GM18520 (cell line): ENCODE measurements at regions not wholly inside any gene's neighbourhood (a gene's known extent, or its start where the extent isn't known, plus 50 kb on each side); places are given as distances from the start of the nearest gene placed in this dataset.
"Not testable (repeated sequence)": the region's sequence is repeated elsewhere in the genome, so short reads cannot be mapped to it uniquely, and the experiment has no call there.

ENCODE experiments used
- ATAC-seq: cut with Tn5 transposase; IDR thresholded peaks from one replicate; pipeline ENCODE4 v1.9.1; 2021; ENCODE audit not compliant: unreplicated experiment

DNA sequence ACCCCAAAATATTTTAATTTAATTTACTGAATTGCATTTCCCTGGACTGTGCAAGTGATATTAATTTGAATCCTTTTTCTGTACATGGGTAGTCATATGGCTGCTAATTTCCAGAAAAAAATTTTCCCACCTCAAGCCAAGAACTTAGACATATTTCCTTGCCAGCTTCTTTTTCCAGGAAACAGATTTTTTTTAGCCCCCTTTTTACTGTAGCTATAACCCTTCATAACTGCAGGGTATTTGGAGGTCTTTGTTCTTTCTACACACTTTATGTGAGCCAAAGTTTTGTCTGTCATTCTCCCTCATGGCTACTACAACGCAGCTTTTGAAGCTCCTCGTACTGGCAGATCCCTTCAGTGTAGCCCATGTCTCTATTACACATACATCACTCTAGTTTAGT lies 261.2 kb upstream of the PIK3R1 start:
- no peak for ATAC-seq

- ATAC-seq: no peak
These were observed 273.1 kb upstream of the PIK3R1 start for GRCh38 chr5:67942421-67942820.

GRCh38 chr5:67941614-67942401 lies 273.7 kb upstream of the PIK3R1 start:
- ATAC-seq: no peak

GRCh38 chr5:67935908-67936566 lies 279.5 kb upstream of the PIK3R1 start:
- no peak for ATAC-seq

- ATAC-seq: no peak
These were observed 280.6 kb upstream of the PIK3R1 start for GRCh38 chr5:67934976-67935375.

DNA sequence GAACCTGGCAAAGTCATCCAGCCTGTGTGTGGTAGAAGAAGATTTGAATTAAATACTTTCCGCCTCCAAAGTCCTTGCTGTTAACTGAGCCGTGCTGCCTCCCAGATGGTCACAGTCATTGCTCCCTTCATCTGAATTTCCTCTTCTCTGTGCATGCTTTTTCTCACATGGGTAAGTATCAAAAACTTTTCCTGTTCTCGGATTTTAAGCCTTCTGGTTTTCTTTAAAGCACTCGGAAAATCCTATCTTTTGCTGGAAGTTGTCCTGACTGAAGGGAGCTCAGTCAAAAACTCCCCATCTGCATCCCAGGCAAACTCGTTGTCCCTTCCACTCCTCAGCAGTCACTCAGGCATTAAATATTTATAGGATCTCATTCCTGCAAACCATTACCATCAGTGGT lies 290.0 kb upstream of the PIK3R1 start:
- no peak for ATAC-seq

- no peak for ATAC-seq
These were observed 294.5 kb upstream of the PIK3R1 start for GRCh38 chr5:67921004-67921601.

DNA sequence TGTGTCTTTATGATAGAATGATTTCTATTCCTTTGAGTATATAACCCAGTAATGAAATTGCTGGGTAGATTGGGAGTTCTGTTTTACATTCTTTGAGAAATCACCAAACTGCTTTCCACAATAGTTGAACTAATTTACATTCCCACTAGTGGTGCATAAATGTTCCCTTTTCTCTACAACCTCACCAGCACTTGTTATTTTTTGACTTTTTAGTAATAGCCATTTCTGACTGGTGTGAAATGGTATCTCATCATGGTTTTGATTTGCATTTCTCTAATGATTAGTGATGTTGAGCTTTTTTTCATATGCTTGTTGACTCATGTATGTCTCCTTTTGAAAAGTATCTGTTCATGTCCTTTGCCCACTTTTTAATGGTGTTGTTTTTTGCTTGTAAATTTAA lies 296.0 kb upstream of the PIK3R1 start:
- ATAC-seq: not testable (repeated sequence)

GRCh38 chr5:67917561-67917960 lies 298.0 kb upstream of the PIK3R1 start:
- ATAC-seq: no peak

- no peak for ATAC-seq
These were observed 305.0 kb upstream of the PIK3R1 start for GRCh38 chr5:67910546-67910945.

DNA sequence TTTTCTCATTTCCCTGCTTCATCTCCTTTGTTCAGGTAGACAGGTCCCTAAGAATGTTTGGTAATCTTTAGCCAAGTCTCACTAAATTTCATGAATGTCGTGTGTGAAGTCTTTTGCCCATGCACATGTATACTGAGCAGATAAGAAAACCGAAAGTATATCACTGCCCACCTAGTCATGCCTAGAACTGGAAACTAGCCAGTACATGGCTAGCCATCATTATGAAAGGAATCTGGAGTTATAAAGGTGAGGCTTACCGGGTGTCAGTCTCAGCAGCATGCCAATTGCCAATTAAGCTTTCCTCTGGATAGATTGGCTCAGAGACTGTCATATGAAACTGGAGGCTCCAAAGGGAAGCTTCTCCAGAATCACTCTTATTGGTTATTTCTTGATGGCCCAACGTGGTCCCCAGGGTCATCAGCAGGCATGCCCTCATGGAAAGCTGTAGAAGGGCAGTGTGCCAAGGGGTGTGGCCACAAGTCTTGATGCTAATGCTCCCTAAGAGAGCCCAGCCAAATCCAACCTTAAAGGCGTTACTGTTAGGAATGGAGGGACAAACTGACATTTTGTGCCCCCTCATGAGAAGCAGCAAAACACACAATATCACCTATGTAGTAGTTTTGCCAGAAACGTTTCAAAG lies 307.3 kb upstream of the PIK3R1 start:
- ATAC-seq: no peak

DNA sequence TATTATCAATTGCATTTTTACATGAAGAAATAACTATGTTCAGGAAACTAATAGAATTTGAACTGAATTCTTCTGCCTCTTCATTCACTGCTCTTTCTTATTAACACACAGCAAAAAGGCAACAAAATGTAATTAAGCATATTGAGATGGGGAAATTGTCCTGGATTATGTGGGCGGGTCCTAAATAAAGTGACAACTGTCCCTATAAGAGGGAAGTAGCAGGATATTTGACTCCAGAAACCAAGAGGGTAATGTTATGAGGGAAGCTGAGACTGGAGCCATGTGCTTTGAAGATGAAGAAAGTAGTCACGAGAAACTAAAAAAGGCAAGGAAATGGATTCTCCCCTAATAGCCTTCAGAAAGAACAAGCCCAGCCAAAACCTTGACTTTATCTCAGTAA lies 311.2 kb upstream of the PIK3R1 start:
- no peak for ATAC-seq

DNA sequence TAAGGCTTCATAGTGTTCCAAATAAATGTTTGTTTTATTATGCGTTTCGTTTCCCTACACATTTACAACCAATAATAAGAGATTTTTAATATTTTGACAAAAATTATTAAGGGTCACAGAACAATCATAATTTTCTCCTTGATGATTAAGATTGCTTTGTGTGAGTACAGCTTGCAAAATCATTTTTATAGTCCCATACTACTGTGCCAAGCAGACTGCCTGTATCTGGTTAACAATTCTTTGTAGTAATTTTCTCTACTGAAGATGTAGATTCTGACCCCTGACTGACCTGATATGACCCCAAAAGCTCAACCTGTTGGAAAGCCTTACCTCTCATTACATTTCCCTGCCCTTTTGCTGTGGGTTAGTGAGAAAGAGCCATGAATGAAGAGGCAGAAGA lies 311.9 kb upstream of the PIK3R1 start:
- no peak for ATAC-seq

DNA sequence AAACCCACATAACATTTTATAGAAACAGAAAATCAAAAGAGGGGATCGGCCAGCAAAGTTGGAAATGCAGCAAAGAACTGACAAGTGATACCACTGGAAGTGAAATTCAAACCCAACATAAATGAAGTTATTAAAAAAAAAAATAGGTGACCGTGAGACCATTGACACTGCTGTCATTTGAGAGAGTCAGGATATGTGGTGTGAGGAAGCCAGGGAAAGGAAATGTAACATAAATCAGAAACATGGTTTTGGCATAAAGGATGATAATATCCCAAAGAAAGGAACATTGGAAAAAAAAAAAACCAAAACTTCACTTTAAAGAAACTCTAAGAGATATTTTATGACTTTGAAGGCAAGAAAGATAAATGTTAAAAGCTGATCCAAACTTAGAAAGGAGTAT lies 312.4 kb upstream of the PIK3R1 start:
- ATAC-seq: no peak

- no peak for ATAC-seq
These were observed 313.1 kb upstream of the PIK3R1 start for GRCh38 chr5:67902497-67902830.

DNA sequence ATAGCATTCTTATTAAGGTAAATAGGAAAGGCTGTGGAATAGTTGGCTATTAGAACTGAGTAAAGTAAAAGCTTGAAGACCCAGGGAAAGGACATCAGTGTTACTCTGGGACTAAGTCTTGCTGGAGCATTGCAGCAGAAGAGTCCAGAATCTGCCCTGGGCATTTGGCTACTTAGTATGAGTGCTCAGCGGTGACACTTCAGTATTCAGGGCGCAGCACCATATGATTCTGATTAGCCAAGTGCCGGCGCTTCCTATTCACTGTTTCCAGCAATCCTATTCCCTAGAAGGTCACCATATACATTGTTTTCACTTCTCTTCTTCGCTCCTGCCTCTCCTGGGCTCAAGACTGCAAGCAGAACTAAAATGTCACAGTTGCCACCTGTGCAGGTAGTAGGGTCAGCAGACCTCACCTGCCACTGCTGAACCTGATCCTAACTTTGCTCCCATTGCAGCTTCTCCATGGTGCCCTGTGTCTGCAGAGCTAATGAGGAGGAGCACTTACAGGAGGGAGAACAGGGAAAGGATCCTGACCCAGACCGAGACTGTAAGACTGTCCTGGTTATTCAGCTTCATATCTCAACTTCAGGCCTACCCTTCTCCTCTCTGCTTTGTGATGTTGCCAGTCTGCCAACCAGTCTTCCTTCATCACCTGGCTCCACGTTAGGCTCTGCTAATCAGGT lies 313.6 kb upstream of the PIK3R1 start:
- ATAC-seq: no peak

DNA sequence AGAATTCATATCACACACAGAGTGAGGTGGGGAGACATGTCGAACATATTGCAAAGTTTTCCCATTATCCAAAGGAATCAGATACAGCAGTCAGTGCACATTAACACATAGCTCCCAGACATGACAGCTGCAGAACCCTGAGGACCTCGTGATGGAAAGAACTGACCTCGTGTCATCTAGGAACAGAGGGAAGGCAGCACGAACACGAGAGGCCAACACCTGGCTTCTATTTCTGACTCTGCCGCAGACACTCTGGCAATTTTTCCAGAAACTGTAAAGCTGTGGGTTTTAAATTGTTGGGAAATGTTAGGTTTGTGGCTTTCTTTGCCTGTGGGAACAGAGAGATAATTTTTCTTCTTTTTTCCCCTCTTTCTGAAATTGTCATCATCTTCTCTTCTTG lies 315.0 kb upstream of the PIK3R1 start:
- no peak for ATAC-seq

- ATAC-seq: no peak
These were observed 317.6 kb upstream of the PIK3R1 start for GRCh38 chr5:67897980-67898379.

DNA sequence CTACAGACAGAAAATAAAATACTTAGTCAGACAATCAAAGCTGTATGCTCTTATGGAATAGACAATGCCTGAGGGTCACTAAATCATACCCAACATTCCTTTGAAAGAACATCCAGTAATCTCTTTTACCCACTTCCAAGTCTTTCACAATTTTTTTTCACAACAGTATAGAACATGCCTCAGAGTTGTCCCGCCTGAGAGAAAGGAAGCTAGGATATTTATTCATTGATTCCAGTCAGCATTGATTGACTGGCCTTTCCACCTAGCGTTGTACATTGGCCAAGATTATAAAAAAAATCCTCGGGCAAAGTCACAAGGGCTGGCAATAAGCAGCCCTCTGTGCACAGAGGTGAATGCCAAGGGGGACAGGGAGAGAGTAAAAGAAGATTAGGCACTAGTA lies 318.1 kb upstream of the PIK3R1 start:
- no peak for ATAC-seq

DNA sequence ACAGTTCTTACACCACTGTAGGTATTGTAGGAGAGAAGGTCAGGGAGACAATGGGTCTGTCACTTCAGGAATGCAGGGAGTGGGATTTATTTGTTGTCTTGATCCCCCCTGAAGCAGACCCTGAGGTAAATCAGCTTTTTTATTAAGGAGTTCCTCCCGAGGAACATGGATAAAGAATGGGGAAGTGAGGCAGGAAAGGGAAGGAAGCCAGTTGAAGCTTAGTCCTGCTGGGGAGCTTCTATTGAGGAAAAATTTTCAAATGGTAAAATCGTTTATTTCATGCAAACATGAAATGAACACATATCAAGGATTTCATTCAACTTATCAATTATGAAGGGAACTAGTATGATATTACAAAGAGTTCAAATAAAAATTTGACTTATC lies 318.6 kb upstream of the PIK3R1 start:
- ATAC-seq: no peak

DNA sequence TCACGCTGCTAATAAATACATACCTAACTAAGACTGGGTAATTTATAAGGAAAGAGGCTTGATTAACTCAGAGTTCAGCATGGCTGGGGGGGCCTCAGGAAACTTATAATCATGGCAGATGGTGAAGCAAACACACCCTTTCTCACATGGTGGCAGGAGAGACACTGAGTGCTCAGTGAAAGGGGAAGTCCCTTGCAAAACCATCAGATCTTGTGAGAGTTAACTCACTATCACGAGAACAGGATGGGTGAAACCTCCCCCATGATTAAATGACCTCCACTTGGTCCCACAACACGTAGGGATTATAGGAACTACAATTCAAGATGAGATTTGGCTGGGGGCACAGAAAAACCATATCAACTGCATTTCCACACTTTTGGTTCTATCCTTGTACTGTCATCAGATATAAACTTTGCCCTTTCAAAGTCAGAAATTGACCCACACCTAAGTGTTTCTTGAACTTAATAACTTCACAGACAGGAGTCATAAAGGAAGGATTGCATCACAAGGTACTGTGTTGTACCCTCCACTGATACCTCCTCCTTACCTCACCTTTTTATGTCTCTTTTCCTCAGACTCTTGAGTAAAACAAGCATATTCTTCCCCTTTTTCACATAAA lies 319.1 kb upstream of the PIK3R1 start:
- ATAC-seq: no peak
